GM10266 (cell line): ENCODE measurements at regions not wholly inside any gene's neighbourhood (a gene's known extent, or its start where the extent isn't known, plus 50 kb on each side); places are given as distances from the start of the nearest gene placed in this dataset.

Source experiments
- DNase-seq: peaks from one replicate; pipeline ENCODE4 v3.0.0; 2012; ENCODE audit errors: extremely low spot score
- CTCF ChIP-seq: IDR thresholded peaks from 2 replicates; pipeline ENCODE4 v1.5.1; 2012; ENCODE audit warnings: mild to moderate bottlenecking, low read depth; ENCODE audit not compliant: control insufficient read depth, insufficient read depth; ENCODE audit errors: missing control alignments

DNA sequence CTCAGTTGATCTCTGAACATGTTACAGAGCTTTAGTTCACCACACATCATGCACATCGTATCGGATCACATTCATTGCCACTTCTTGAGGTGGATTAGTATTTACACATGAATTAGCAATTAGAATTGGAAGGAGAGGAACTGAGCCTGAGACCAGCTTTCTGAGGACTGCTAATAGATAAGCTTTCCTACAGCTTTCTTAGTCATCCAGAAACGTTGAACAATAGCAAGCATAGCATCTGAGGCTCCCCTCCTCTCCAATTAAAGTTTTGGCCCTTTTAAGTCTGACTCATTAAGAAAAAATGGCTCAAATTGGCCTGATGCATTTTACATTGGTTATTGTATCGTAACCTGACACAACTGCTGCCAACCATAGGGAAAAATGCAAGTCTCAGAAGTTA lies 1130.4 kb downstream of the CDH8 start:
- TF ChIP-seq CTCF: no peak
- DNase-seq: no peak

DNA sequence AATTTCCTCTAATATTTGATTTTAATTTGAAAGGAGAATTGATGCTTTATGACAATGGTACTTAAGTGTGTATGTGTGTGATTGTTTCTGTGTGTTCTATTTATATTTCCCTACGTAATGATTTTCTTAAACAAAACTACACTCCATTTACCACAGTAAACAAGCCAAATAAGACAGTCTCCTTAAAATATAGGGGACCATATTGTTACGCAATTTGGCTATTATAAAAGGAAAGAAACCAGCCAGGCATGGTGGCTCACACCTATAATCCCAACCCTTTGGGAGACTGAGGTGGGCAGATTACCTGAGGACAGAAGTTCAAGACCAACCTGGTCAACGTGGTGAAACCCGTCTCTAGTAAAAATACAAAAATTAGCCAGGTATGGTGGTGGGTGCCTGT lies 1134.1 kb downstream of the CDH8 start:
- no peak for TF ChIP-seq CTCF
- DNase-seq: no peak

DNA sequence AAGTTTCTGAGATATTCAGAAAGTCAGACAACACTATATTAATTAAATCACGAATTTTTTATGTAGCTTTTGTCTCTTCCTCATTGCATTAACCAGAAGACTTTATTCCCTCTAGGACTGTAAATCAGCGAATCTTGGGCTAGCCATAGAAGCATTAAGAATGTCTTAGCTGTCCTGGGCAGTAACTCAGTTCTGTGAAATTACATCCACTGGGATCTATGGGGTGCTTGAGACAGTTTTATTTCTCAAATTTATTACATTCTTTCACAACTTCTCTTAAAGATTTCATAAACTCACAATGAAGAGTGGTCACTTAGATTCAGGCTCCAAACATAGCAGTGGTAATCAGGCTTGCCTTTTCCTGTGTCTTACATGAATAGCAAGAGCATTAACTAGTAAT lies 1153.4 kb downstream of the CDH8 start:
- DNase-seq: no peak
- no peak for TF ChIP-seq CTCF

DNA sequence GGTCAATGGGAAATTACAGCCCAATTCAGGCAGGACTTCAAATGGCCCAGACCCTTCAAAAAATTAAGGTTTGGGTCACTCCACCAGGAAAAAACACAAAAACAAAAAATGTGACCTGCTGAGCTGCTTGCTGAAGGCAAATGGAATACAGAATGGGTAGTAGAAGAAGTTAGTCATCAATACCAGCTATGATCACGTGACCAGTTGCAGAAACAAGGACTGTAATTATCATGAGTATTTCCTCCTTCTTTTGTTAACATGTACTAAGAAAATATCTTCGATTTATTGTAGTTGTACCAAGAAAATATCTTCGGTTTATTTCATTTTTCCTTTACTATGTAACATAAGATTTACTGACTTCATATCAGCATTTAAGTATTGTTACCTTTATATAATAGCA lies 1183.6 kb downstream of the CDH8 start:
- no peak for DNase-seq
- TF ChIP-seq CTCF: no peak

- no peak for TF ChIP-seq CTCF
- no peak for DNase-seq
These were observed 1214.6 kb downstream of the CDH8 start for GRCh38 chr16:60821661-60822060.

DNA sequence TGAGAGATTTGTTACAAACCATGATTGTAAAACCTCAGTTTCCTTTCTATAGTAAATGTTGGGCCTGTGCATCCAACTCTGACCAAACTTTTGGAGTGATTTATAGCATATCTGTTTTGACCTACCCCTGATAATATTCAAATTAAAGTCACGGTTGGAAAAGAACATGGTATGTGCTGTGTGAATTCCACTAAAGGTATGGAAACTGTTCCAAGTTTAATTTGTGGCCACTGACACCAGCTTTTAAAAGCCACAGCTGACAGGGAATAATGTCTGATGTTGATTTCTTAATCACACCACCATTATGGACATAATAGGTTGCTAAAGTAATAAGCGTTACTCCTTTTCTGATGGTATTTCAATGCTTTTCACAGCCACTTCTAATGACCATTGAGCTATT lies 1215.9 kb downstream of the CDH8 start:
- DNase-seq: no peak

GRCh38 chr16:60818465-60818864 lies 1217.8 kb downstream of the CDH8 start:
- no peak for TF ChIP-seq CTCF
- no peak for DNase-seq

More for the DNA sequence above, 1215.9 kb downstream of the CDH8 start:
- TF ChIP-seq CTCF: no peak
